HUES6 (cell line): ENCODE measurements at regions not wholly inside any gene's neighbourhood (a gene's known extent, or its start where the extent isn't known, plus 50 kb on each side); places are given as distances from the start of the nearest gene placed in this dataset.
A peak's percentile ranks its signal among the peaks of the same experiment; 100 is the strongest.

Source experiments
- H3K27ac ChIP-seq: 2 replicates; pipeline ENCODE4 v1.7.0; 2013; ENCODE audit warnings: low read depth, mild to moderate bottlenecking, low read length, inconsistent platforms
- H3K27me3 ChIP-seq: 2 replicates; pipeline ENCODE4 v1.6.1; 2013; ENCODE audit warnings: low read length; ENCODE audit not compliant: control insufficient read depth, insufficient read depth
- H3K36me3 ChIP-seq: 2 replicates; pipeline ENCODE4 v1.6.1; 2013; ENCODE audit warnings: low read length; ENCODE audit not compliant: control insufficient read depth, insufficient read depth
- H3K4me1 ChIP-seq: 2 replicates; pipeline ENCODE4 v1.6.1; 2013; ENCODE audit warnings: low read length; ENCODE audit not compliant: control insufficient read depth, insufficient read depth
- H3K4me3 ChIP-seq: 2 replicates; pipeline ENCODE4 v1.5.1; 2013; ENCODE audit warnings: low read depth, low read length
- H3K9ac ChIP-seq: one replicate; pipeline ENCODE4 v1.6.1; 2013; ENCODE audit warnings: mild to moderate bottlenecking, low read length
- H3K9me3 ChIP-seq: 2 replicates; pipeline ENCODE4 v1.6.1; 2013; ENCODE audit warnings: low read depth, low read length; ENCODE audit not compliant: control insufficient read depth, insufficient read depth

GRCh38 chr11:96948066-96948465 is 558.3 kb downstream of the JRKL start:
- Histone ChIP-seq H3K4me3 (no peak overlapping the region), H3K9me3 (no peaks in the 10 kb centered on the region), H3K36me3 (no peaks in the 10 kb centered on the region)

GRCh38 chr11:96949464-96949863 is 559.7 kb downstream of the JRKL start:
- Histone ChIP-seq H3K36me3 (no peaks in the 10 kb centered on the region), H3K27me3 (no peaks in the 10 kb centered on the region), H3K9ac (no peak overlapping the region), H3K4me3 (no peak overlapping the region), H3K9me3 (no peaks in the 10 kb centered on the region), H3K27ac (no peak overlapping the region), H3K4me1 (no peaks in the 10 kb centered on the region)

More at GRCh38 chr11:96948066-96948465, 558.3 kb downstream of the JRKL start:
- no peak overlapping the region for H3K9ac ChIP-seq
- H3K4me1 ChIP-seq: no peaks in the 10 kb centered on the region
- no peaks in the 10 kb centered on the region for H3K27me3 ChIP-seq
- H3K27ac ChIP-seq: no peak overlapping the region

GRCh38 chr11:96954587-96955242 is 564.9 kb downstream of the JRKL start:
- Histone ChIP-seq H3K9ac (no peak overlapping the region), H3K36me3 (no peaks in the 10 kb centered on the region), H3K4me3 (no peak overlapping the region), H3K4me1 (no peaks in the 10 kb centered on the region), H3K27ac (no peak overlapping the region), H3K27me3 (no peaks in the 10 kb centered on the region), H3K9me3 (no peaks in the 10 kb centered on the region)

GRCh38 chr11:96960476-96960875 is 570.7 kb downstream of the JRKL start:
- H3K36me3 ChIP-seq: no peaks in the 10 kb centered on the region
- H3K9ac ChIP-seq: no peak overlapping the region
- H3K27me3 ChIP-seq: no peaks in the 10 kb centered on the region
- no peak overlapping the region for H3K4me3 ChIP-seq
- H3K9me3 ChIP-seq: no peaks in the 10 kb centered on the region
- peaks cover 5% of the 10 kb centered on the region for H3K4me1 ChIP-seq
- H3K27ac ChIP-seq: no peak overlapping the region

- H3K9ac ChIP-seq: no peak overlapping the region
- no peak overlapping the region for H3K4me3 ChIP-seq
- H3K9me3 ChIP-seq: no peaks in the 10 kb centered on the region
- no peak overlapping the region for H3K27ac ChIP-seq
- no peaks in the 10 kb centered on the region for H3K36me3 ChIP-seq
- no peaks in the 10 kb centered on the region for H3K27me3 ChIP-seq
- peaks cover 5% of the 10 kb centered on the region for H3K4me1 ChIP-seq
Observed at GRCh38 chr11:96960926-96961325, 571.1 kb downstream of the JRKL start.

- H3K4me3 ChIP-seq: no peak overlapping the region
- H3K36me3 ChIP-seq: no peaks in the 10 kb centered on the region
- H3K9ac ChIP-seq: no peak overlapping the region
- H3K27me3 ChIP-seq: no peaks in the 10 kb centered on the region
- H3K4me1 ChIP-seq: peaks cover 5% of the 10 kb centered on the region
- H3K27ac ChIP-seq: no peak overlapping the region
- H3K9me3 ChIP-seq: no peaks in the 10 kb centered on the region
Observed at GRCh38 chr11:96961931-96962330, 572.1 kb downstream of the JRKL start.

- Histone ChIP-seq H3K9me3 (no peaks in the 10 kb centered on the region), H3K9ac (no peak overlapping the region), H3K27ac (no peak overlapping the region), H3K4me1 (peaks cover 5% of the 10 kb centered on the region), H3K27me3 (no peaks in the 10 kb centered on the region), H3K36me3 (no peaks in the 10 kb centered on the region), H3K4me3 (no peak overlapping the region)
Observed at GRCh38 chr11:96963375-96963774, 573.6 kb downstream of the JRKL start.

- H3K9me3 ChIP-seq: no peaks in the 10 kb centered on the region
- no peaks in the 10 kb centered on the region for H3K36me3 ChIP-seq
- H3K27ac ChIP-seq: no peak overlapping the region; the same call in 1 of the 2 replicates
- peak overlapping the region; percentile 2 for H3K9ac ChIP-seq
- H3K27me3 ChIP-seq: no peaks in the 10 kb centered on the region
- no peak overlapping the region for H3K4me3 ChIP-seq
- H3K4me1 ChIP-seq: peaks cover 5% of the 10 kb centered on the region
Observed at GRCh38 chr11:96964661-96965060, 574.8 kb downstream of the JRKL start.

GRCh38 chr11:96967616-96968015 is 577.8 kb downstream of the JRKL start:
- H3K9ac ChIP-seq: no peak overlapping the region
- peaks cover 5% of the 10 kb centered on the region; the same call in 1 of the 2 replicates for H3K4me1 ChIP-seq
- H3K27ac ChIP-seq: no peak overlapping the region
- no peaks in the 10 kb centered on the region for H3K27me3 ChIP-seq
- no peaks in the 10 kb centered on the region for H3K36me3 ChIP-seq
- no peaks in the 10 kb centered on the region for H3K9me3 ChIP-seq
- no peak overlapping the region for H3K4me3 ChIP-seq

GRCh38 chr11:96969251-96969650 is 579.4 kb downstream of the JRKL start:
- H3K9ac ChIP-seq: no peak overlapping the region
- no peaks in the 10 kb centered on the region for H3K36me3 ChIP-seq
- no peak overlapping the region for H3K27ac ChIP-seq
- no peak overlapping the region for H3K4me3 ChIP-seq
- H3K4me1 ChIP-seq: peaks cover 5% of the 10 kb centered on the region; the same call in 1 of the 2 replicates
- no peaks in the 10 kb centered on the region for H3K27me3 ChIP-seq
- no peaks in the 10 kb centered on the region for H3K9me3 ChIP-seq

- no peaks in the 10 kb centered on the region for H3K36me3 ChIP-seq
- H3K9ac ChIP-seq: no peak overlapping the region
- H3K27ac ChIP-seq: no peak overlapping the region
- H3K27me3 ChIP-seq: no peaks in the 10 kb centered on the region
- no peaks in the 10 kb centered on the region for H3K4me1 ChIP-seq
- H3K4me3 ChIP-seq: no peak overlapping the region
- H3K9me3 ChIP-seq: no peaks in the 10 kb centered on the region
Observed at GRCh38 chr11:96978751-96979150, 588.9 kb downstream of the JRKL start.
